Cardiac fibroblast (primary cell): ENCODE measurements at regions not wholly inside any gene's neighbourhood (a gene's known extent, or its start where the extent isn't known, plus 50 kb on each side); places are given as distances from the start of the nearest gene placed in this dataset.

Experiments
- DNase-seq, 2 donors: peaks; one replicate each; pipeline versions ENCODE4 v3.0.0 to v3.0.0-alpha.2; 2010; ENCODE audit warnings: low read depth in 2 of 2
- H3K4me3 ChIP-seq, 2 donors: replicated peaks in 1 of 2; 1 replicate in 1 of 2; 2 replicates in 1 of 2; pipeline ENCODE4 v1.5.1; 2011; ENCODE audit warnings: low read depth in 2 of 2, low read length in 2 of 2, mild to moderate bottlenecking in 2 of 2, moderate library complexity in 1 of 2
- CTCF ChIP-seq: IDR thresholded peaks from one replicate; pipeline ENCODE4 v1.5.1; 2011; ENCODE audit warnings: low read depth, mild to moderate bottlenecking, low read length, inconsistent platforms

GRCh38 chr4:110381784-110382183, 94.2 kb upstream of the ENPEP start:
- no peak for DNase-seq
- TF ChIP-seq CTCF: no peak
- no peak overlapping the region for H3K4me3 ChIP-seq

GRCh38 chr4:110372485-110372884, 103.5 kb upstream of the ENPEP start:
- no peak for TF ChIP-seq CTCF
- H3K4me3 ChIP-seq: no peak overlapping the region
- DNase-seq: no peak

DNA sequence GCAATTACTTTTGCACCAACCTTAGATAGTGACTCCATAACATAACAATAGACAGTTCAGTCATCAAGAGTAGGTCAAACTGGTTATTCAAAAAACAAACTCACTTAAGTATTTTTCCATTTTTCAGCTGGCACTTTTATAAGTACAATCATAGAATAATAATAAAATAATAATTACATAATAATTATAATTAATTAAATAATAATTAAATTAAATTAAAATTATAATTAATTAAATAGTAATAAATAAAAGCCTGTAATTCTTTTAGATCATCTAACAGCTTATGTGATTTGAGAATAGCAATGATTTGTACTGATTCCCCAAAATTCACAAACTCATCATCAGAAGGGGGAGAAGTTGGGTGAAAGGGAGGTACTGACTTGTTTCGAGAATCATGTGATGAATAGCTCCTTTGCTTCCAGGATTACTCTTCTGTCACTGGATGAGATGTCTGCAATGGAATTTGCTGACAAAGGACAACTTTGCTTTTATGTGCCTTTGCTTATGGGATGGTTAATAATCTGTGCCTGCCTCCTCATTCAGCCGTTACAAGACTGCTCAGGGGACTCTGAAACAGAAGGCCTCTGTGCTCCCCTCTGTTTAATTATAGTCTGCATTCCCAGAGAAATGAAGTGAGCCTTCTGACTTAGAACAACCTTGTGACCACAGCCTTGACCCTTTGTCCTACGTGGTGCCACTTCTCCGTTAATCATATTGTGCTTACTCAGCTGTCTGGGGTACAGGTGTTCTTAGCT, 104.8 kb upstream of the ENPEP start:
- H3K4me3 ChIP-seq: no peak overlapping the region
- no peak for TF ChIP-seq CTCF
- no peak for DNase-seq

GRCh38 chr4:110368409-110368808, 107.5 kb upstream of the ENPEP start:
- no peak for DNase-seq
- H3K4me3 ChIP-seq: no peak overlapping the region
- TF ChIP-seq CTCF: no peak

DNA sequence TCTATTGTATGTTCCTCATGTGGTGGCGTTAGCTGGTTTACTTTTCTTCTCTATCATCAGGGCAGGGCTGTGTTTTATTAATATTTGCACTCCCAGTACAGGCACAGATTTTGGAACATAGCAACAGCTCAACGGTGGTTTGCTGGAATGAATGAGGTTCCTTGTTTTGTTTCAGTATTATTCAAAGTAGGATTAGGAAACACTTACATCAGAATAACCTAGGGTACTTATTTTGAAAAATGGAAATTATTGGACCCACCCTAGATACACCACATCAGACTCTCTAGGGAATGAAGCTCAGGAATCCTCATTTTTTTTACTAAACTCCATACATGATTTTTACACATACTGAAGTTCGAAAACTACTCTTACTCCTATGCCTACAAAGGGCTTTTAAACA, 108.8 kb upstream of the ENPEP start:
- DNase-seq: no peak
- no peak overlapping the region for H3K4me3 ChIP-seq
- no peak for TF ChIP-seq CTCF

- no peak overlapping the region for H3K4me3 ChIP-seq
- no peak for TF ChIP-seq CTCF
- no peak for DNase-seq
Measured at GRCh38 chr4:110365761-110366160, 110.2 kb upstream of the ENPEP start.
